Coronary artery (tissue), 2 donors: ENCODE measurements at regions not wholly inside any gene's neighbourhood (a gene's known extent, or its start where the extent isn't known, plus 50 kb on each side); places are given as distances from the start of the nearest gene placed in this dataset.
"Not testable (repeated sequence)": the region's sequence is repeated elsewhere in the genome, so short reads cannot be mapped to it uniquely, and the experiment has no call there.

ENCODE experiments used
- DNase-seq: peaks from one replicate; pipeline ENCODE4 v3.0.0-alpha.2; 2017; ENCODE audit warnings: low spot score
- H3K27ac ChIP-seq, 2 donors: fragments of 200-600 bp; sonication (generic); one replicate each; pipeline ENCODE4 v1.5.1; 2016 to 2019
- H3K4me3 ChIP-seq: fragments of 200-600 bp; sonication (generic); 2 replicates; pipeline ENCODE4 v1.5.1; 2016; ENCODE audit warnings: mild to moderate bottlenecking, moderate library complexity
- CTCF ChIP-seq: fragments of 200-600 bp; sonication (generic); IDR thresholded peaks from one replicate; pipeline ENCODE4 v1.5.1; 2019; ENCODE audit warnings: antibody characterized with exemption

- Histone ChIP-seq H3K27ac (no peak overlapping the region), H3K4me3 (no peak overlapping the region)
- no peak for TF ChIP-seq CTCF
- no peak for DNase-seq
These were observed 141.1 kb downstream of the FBXO4 start for GRCh38 chr5:42066131-42066530.

GRCh38 chr5:42074353-42074752 is 149.3 kb downstream of the FBXO4 start:
- H3K27ac ChIP-seq, result no peak overlapping the region
- no peak overlapping the region for H3K4me3 ChIP-seq
- TF ChIP-seq CTCF, result no peak
- no peak for DNase-seq

- Histone ChIP-seq H3K27ac (no peak overlapping the region), H3K4me3 (no peak overlapping the region)
- DNase-seq, result no peak
- TF ChIP-seq CTCF, result no peak
These were observed 164.6 kb downstream of the FBXO4 start for GRCh38 chr5:42089705-42090104.

GRCh38 chr5:42090162-42090561 is 165.1 kb downstream of the FBXO4 start:
- H3K4me3 ChIP-seq, result no peak overlapping the region
- DNase-seq, result no peak
- H3K27ac ChIP-seq, result no peak overlapping the region
- TF ChIP-seq CTCF, result no peak

GRCh38 chr5:42099846-42100245 is 174.8 kb downstream of the FBXO4 start:
- DNase-seq, H3K27ac ChIP-seq, H3K4me3 ChIP-seq: not testable (repeated sequence)

GRCh38 chr5:42108468-42108867 is 183.4 kb downstream of the FBXO4 start:
- no peak for TF ChIP-seq CTCF
- DNase-seq, result no peak
- H3K4me3 ChIP-seq, result no peak overlapping the region
- no peak overlapping the region for H3K27ac ChIP-seq

GRCh38 chr5:42109006-42109572 is 184.0 kb downstream of the FBXO4 start:
- no peak for DNase-seq
- no peak overlapping the region for H3K4me3 ChIP-seq
- no peak for TF ChIP-seq CTCF
- no peak overlapping the region for H3K27ac ChIP-seq

GRCh38 chr5:42115721-42116120 is 190.6 kb downstream of the FBXO4 start:
- not testable (repeated sequence) for DNase-seq, H3K4me3 ChIP-seq, H3K27ac ChIP-seq
